ENCODE measurements at regions not wholly inside any gene's neighbourhood (a gene's known extent, or its start where the extent isn't known, plus 50 kb on each side); places are given as distances from the start of the nearest gene placed in this dataset.

- TF ChIP-seq EZH2 (IDR thresholded peaks at IDR 0.05; ENCODE audit: insufficient read depth, poor library complexity, severe bottlenecking), result no peak
- TF ChIP-seq EZH2phosphoT487 (IDR thresholded peaks at IDR 0.05; ENCODE audit: insufficient read depth, low read depth), result no peak
Observed at GRCh38 chr3:5072100-5072816, 49.8 kb upstream of the ARL8B start.
